GM10266 (cell line): ENCODE measurements at regions not wholly inside any gene's neighbourhood (a gene's known extent, or its start where the extent isn't known, plus 50 kb on each side); places are given as distances from the start of the nearest gene placed in this dataset.

Experiments used
- DNase-seq: peaks from one replicate; pipeline ENCODE4 v3.0.0; 2012; ENCODE audit errors: extremely low spot score
- TF ChIP-seq, protein P1 (sequence below): IDR thresholded peaks from 2 replicates; pipeline ENCODE4 v1.5.1; 2012; ENCODE audit warnings: mild to moderate bottlenecking, low read depth; ENCODE audit not compliant: control insufficient read depth, insufficient read depth; ENCODE audit errors: missing control alignments

DNA sequence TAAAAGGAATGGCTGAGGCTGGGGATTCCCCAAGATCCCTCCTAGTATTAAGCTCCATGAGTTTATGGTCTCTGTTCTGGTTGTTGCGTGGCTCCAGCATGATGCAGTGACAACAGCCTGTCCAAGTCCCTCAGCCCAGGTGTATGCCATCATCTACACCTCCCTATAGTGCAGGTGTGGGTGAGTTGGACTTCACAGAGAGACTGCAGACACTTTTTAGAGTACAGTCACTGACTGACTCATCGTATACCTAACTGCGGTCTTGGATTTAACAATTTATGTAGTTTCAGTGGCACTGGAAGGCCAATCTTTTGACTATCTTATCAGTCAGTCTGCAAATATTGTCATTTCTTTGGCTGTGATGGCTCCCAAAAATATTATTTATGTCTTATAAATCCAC lies 415.0 kb downstream of the TMX3 start:
- DNase-seq: no peak
- TF ChIP-seq, protein P1, sequence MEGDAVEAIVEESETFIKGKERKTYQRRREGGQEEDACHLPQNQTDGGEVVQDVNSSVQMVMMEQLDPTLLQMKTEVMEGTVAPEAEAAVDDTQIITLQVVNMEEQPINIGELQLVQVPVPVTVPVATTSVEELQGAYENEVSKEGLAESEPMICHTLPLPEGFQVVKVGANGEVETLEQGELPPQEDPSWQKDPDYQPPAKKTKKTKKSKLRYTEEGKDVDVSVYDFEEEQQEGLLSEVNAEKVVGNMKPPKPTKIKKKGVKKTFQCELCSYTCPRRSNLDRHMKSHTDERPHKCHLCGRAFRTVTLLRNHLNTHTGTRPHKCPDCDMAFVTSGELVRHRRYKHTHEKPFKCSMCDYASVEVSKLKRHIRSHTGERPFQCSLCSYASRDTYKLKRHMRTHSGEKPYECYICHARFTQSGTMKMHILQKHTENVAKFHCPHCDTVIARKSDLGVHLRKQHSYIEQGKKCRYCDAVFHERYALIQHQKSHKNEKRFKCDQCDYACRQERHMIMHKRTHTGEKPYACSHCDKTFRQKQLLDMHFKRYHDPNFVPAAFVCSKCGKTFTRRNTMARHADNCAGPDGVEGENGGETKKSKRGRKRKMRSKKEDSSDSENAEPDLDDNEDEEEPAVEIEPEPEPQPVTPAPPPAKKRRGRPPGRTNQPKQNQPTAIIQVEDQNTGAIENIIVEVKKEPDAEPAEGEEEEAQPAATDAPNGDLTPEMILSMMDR: no peak

DNA sequence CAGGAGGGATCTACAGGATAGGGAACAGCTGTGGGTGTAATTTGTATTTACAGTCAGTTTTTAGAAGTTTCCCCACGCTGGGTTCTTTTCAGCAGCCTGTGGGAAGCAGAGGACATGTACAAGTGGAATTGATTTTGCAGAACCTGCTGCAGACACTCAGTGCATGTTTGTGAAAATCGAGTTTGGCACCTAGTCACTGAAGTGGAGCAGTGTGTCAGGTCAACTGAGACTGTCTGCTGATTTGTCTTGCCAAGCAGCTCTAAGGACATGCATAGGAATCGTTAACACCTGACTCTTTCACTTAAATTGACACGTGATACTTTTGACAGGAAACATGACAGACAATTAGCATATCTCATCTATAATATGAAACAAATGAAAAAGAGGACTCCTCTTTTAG lies 416.6 kb downstream of the TMX3 start:
- DNase-seq: no peak
- TF ChIP-seq, protein P1: no peak

DNA sequence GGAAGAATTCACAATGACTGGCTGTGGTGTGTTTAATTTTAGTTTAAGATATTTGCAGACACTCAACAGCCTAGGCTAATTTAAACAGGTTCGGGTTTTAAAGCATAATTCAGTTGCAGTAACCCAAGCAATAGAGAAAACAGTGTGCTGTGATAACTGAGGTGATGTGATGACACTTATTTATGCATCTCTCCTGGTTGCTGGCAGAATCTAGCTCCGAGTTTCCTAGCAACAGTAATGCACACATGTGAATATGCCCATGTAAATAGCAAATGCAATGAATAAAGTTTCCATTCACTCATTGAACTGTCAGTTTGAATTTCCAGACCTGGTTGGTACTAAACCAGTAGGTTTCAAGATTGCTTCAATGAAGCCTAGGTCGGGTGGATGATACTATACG lies 426.5 kb downstream of the TMX3 start:
- DNase-seq: no peak
- TF ChIP-seq, protein P1: no peak

DNA sequence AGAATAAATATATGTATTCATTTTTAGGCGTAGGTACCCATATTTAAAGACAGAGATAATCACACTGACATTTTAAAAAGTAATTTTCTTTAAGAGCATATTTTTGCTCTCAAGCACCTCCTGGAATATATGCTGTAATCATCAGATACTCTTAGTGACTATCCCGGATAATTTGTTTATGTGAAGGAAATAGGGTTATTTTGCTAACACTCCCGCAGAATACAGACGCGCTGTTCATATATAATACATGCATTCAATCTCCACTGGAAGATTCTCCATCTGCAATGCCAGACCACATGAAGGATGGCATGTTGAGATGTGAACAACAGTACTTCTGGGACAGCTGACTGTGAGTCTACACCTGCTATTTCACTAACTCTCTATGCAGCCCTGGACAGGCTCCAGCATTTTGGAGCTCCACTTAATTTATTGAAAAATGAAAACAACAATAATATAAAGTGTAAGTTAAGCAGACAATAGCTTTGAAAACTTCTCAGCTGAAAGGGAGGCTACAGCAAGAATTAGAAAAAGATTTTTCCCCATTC lies 430.6 kb downstream of the TMX3 start:
- TF ChIP-seq, protein P1: no peak

DNA sequence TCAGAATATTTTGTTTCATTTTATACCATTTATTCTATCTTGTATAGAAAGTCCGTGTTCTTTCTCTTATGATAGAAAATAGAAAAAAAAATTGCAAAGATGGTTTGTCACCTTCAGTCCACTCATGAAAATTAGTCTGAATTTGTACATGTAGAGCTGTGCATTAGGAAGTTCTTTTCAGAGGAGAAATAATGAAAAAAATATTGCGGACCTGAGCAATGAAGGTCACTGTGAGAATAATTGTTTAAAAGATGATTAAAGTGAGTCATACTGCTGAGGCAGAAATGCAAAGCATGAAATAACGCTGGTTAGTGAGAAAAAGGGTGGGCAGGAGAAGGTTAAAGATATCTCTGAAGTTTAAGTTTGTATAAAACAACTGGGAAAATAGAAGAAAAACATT lies 431.1 kb downstream of the TMX3 start:
- TF ChIP-seq, protein P1: no peak

More for the DNA sequence above, 430.6 kb downstream of the TMX3 start:
- no peak for DNase-seq

DNA sequence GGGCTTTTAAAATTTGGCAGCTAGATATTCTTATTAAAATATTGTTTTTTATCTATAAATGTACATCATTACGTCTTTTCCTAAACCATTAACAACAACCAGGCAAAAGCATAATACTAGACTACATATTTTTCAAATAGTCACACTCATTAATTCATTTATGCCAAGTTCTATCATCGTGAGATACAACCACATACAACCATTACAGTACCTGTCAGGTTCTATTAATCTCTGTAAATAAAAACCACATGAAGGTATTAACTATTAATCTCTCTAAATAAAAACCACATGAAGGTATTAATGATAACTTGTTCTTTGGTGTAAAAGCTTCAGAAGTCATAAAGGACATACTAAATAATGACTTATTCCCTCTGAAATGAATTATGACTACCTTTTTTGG lies 432.7 kb downstream of the TMX3 start:
- TF ChIP-seq, protein P1: no peak
- DNase-seq: no peak

More for the DNA sequence above, 431.1 kb downstream of the TMX3 start:
- no peak for DNase-seq

DNA sequence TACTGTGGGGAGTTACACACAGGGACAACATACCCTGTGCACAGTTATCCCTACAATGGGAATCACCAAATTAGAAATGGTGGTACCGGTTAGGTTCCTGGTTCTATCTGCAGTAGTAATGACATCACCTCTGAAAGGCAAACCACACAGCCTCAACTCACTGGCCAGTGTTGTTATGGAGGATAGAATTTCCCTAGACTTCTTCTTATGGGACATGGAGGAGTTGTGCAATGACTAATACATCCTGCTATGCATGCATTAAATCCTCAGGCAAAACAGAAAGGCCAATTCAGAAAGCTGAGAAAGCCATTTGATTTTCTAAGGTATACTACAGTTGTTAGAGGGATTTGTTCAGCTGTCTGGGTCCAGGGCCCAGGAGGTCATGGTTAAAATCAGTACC lies 439.3 kb downstream of the TMX3 start:
- no peak for DNase-seq
- TF ChIP-seq, protein P1: no peak
